Suppressor macrophage treated with lipopolysaccharide for 4 hours (primary cell): ENCODE measurements at regions not wholly inside any gene's neighbourhood (a gene's known extent, or its start where the extent isn't known, plus 50 kb on each side); places are given as distances from the start of the nearest gene placed in this dataset.
"Not testable (repeated sequence)": the region's sequence is repeated elsewhere in the genome, so short reads cannot be mapped to it uniquely, and the experiment has no call there.

Experiments
- DNase-seq: peaks from one replicate; pipeline ENCODE4 v3.0.0-alpha.2; 2020

GRCh38 chr12:5096241-5096924 is 52.7 kb downstream of the KCNA5 start:
- no peak for DNase-seq

GRCh38 chr12:5097786-5098185 is 54.1 kb downstream of the KCNA5 start:
- DNase-seq = no peak

GRCh38 chr12:5099136-5099535 is 55.5 kb downstream of the KCNA5 start:
- DNase-seq = no peak

GRCh38 chr12:5099591-5099990 is 55.9 kb downstream of the KCNA5 start:
- DNase-seq = no peak

- no peak for DNase-seq
Observed at GRCh38 chr12:5101686-5102085, 58.0 kb downstream of the KCNA5 start.

GRCh38 chr12:5102261-5102789 is 58.6 kb downstream of the KCNA5 start:
- DNase-seq = no peak

GRCh38 chr12:5102806-5103205 is 59.1 kb downstream of the KCNA5 start:
- no peak for DNase-seq

GRCh38 chr12:5110345-5110744 is 66.7 kb downstream of the KCNA5 start:
- DNase-seq = no peak

GRCh38 chr12:5114436-5114835 is 70.8 kb downstream of the KCNA5 start:
- DNase-seq = no peak

- DNase-seq = not testable (repeated sequence)
Observed at GRCh38 chr12:5121784-5122183, 78.1 kb downstream of the KCNA5 start.

- DNase-seq = not testable (repeated sequence)
Observed at GRCh38 chr12:5122256-5122831, 78.7 kb downstream of the KCNA5 start.

- DNase-seq = no peak
Observed at GRCh38 chr12:5123921-5124320, 80.2 kb downstream of the KCNA5 start.

GRCh38 chr12:5124401-5124800 is 80.7 kb downstream of the KCNA5 start:
- DNase-seq = no peak

GRCh38 chr12:5134861-5135525 is 91.3 kb downstream of the KCNA5 start:
- no peak for DNase-seq

- DNase-seq = no peak
Observed at GRCh38 chr12:5138256-5138655, 94.6 kb downstream of the KCNA5 start.

- DNase-seq = no peak
Observed at GRCh38 chr12:5138845-5139244, 95.2 kb downstream of the KCNA5 start.

- no peak for DNase-seq
Observed at GRCh38 chr12:5139751-5140150, 96.1 kb downstream of the KCNA5 start.

- DNase-seq = peak; percentile 21
Observed at GRCh38 chr12:5140190-5140589, 96.5 kb downstream of the KCNA5 start.

GRCh38 chr12:5148880-5149279 is 105.2 kb downstream of the KCNA5 start:
- no peak for DNase-seq

- no peak for DNase-seq
Observed at GRCh38 chr12:5154091-5154490, 110.4 kb downstream of the KCNA5 start.

- DNase-seq = no peak
Observed at GRCh38 chr12:5155866-5156265, 112.2 kb downstream of the KCNA5 start.

- no peak for DNase-seq
Observed at GRCh38 chr12:5160827-5161226, 117.1 kb downstream of the KCNA5 start.

GRCh38 chr12:5163661-5164060 is 120.0 kb downstream of the KCNA5 start:
- no peak for DNase-seq

GRCh38 chr12:5165296-5165970 is 121.8 kb downstream of the KCNA5 start:
- no peak for DNase-seq
